GM23338 (cell line): ENCODE measurements at regions not wholly inside any gene's neighbourhood (a gene's known extent, or its start where the extent isn't known, plus 50 kb on each side); places are given as distances from the start of the nearest gene placed in this dataset.

Experiments
- ATAC-seq: fragments of 200-7000 bp; cut with Tn5 transposase; 3 replicates; pipeline ENCODE4 v1.9.1; 2020
- DNase-seq: peaks from one replicate; pipeline ENCODE4 v3.0.0-alpha.2; 2015; ENCODE audit warnings: low spot score
- H2AFZ ChIP-seq: fragments of 200-600 bp; sonication (generic); 2 replicates; pipeline ENCODE4 v1.8.0; 2016; ENCODE audit warnings: antibody characterized with exemption, mild to moderate bottlenecking, moderate library complexity
- H3F3A ChIP-seq: fragments of 200-600 bp; sonication (generic); replicated peaks from 2 replicates; pipeline ENCODE4 v1.8.0; 2017; ENCODE audit warnings: antibody characterized with exemption, mixed run types, low read depth
- H3K27ac ChIP-seq: fragments of 200-600 bp; sonication (generic); 2 replicates; pipeline ENCODE4 v1.6.1; 2016; ENCODE audit warnings: low read depth
- H3K27me3 ChIP-seq: fragments of 200-600 bp; sonication (generic); 2 replicates; pipeline ENCODE4 v1.8.0; 2016; ENCODE audit warnings: mild to moderate bottlenecking, mixed run types, moderate library complexity; ENCODE audit not compliant: insufficient read depth
- H3K36me3 ChIP-seq: fragments of 200-600 bp; sonication (generic); 2 replicates; pipeline ENCODE4 v1.8.0; 2016; ENCODE audit warnings: mild to moderate bottlenecking; ENCODE audit not compliant: insufficient read depth
- H3K4me1 ChIP-seq: fragments of 200-600 bp; sonication (generic); 2 replicates; pipeline ENCODE4 v1.8.0; 2016; ENCODE audit warnings: mild to moderate bottlenecking, moderate library complexity; ENCODE audit not compliant: insufficient read depth
- H3K4me2 ChIP-seq: fragments of 200-600 bp; sonication (generic); 2 replicates; pipeline ENCODE4 v1.7.1; 2017; ENCODE audit warnings: mixed run types
- H3K4me3 ChIP-seq: fragments of 200-600 bp; sonication (generic); 2 replicates; pipeline ENCODE4 v1.6.1; 2016; ENCODE audit warnings: mixed run types
- H3K79me2 ChIP-seq: fragments of 200-600 bp; sonication (generic); replicated peaks from 2 replicates; pipeline ENCODE4 v1.8.0; 2017; ENCODE audit warnings: mild to moderate bottlenecking; ENCODE audit not compliant: insufficient read depth
- H3K9me2 ChIP-seq: fragments of 200-600 bp; sonication (generic); 2 replicates; pipeline ENCODE4 v1.8.0; 2017; ENCODE audit not compliant: insufficient read depth
- H4K20me1 ChIP-seq: fragments of 200-600 bp; sonication (generic); replicated peaks from 2 replicates; pipeline ENCODE4 v1.8.0; 2017; ENCODE audit warnings: mild to moderate bottlenecking; ENCODE audit not compliant: insufficient read depth
- H3K27ac Mint-ChIP-seq: 2 replicates; pipeline ENCODE4 v1.8.0; 2020; ENCODE audit warnings: inconsistent platforms, mild to moderate bottlenecking, moderate library complexity, mixed read lengths
- H3K27me3 Mint-ChIP-seq: 3 replicates; pipeline ENCODE4 v1.8.0; 2022; ENCODE audit warnings: low read depth, mild to moderate bottlenecking, moderate library complexity, mixed read lengths, inconsistent platforms; ENCODE audit not compliant: insufficient read depth, poor library complexity
- H3K36me3 Mint-ChIP-seq: 3 replicates; pipeline ENCODE4 v1.8.0; 2021; ENCODE audit warnings: low read depth, mild to moderate bottlenecking, inconsistent platforms, moderate library complexity, mixed read lengths
- H3K4me1 Mint-ChIP-seq: 3 replicates; pipeline ENCODE4 v1.8.0; 2020; ENCODE audit warnings: mild to moderate bottlenecking, inconsistent platforms, mixed read lengths
- H3K4me3 Mint-ChIP-seq: 3 replicates; pipeline ENCODE4 v1.8.0; 2021; ENCODE audit warnings: moderate library complexity, mild to moderate bottlenecking, inconsistent platforms, mixed read lengths
- H3K9me3 Mint-ChIP-seq: 3 replicates; pipeline ENCODE4 v1.8.0; 2020; ENCODE audit warnings: moderate library complexity, mild to moderate bottlenecking, inconsistent platforms, mixed read lengths
- CREB1 ChIP-seq: fragments of 250-450 bp; sonication (Bioruptor Pico); IDR thresholded peaks from 2 replicates; pipeline ENCODE4 v1.5.0; 2020; ENCODE audit warnings: low read depth, mild to moderate bottlenecking, moderate library complexity
- ETS1 ChIP-seq: IDR thresholded peaks from 2 replicates; pipeline ENCODE4 v1.6.1; 2016; ENCODE audit warnings: antibody characterized with exemption
- EZH2 ChIP-seq: fragments of 200-600 bp; sonication (generic); IDR thresholded peaks from one replicate; pipeline ENCODE4 v1.8.0; 2017; ENCODE audit warnings: antibody characterized with exemption, mild to moderate bottlenecking, low read depth; ENCODE audit not compliant: unreplicated experiment
- EZH2phosphoT487 ChIP-seq: fragments of 200-600 bp; sonication (generic); IDR thresholded peaks from one replicate; pipeline ENCODE4 v1.8.1; 2018; ENCODE audit warnings: antibody characterized with exemption; ENCODE audit not compliant: unreplicated experiment
- NANOG ChIP-seq: IDR thresholded peaks from 2 replicates; pipeline ENCODE4 v1.6.1; 2016; ENCODE audit warnings: antibody characterized with exemption, borderline replicate concordance
- POLR2AphosphoS5 ChIP-seq: IDR thresholded peaks from 2 replicates; pipeline ENCODE4 v1.6.1; 2016; ENCODE audit warnings: antibody characterized with exemption, low read depth
- REST ChIP-seq: IDR thresholded peaks from one replicate; pipeline ENCODE4 v1.6.1; 2018; ENCODE audit warnings: antibody characterized with exemption; ENCODE audit not compliant: unreplicated experiment
- STAT1 ChIP-seq: IDR thresholded peaks from one replicate; pipeline ENCODE4 v1.6.1; 2016; ENCODE audit warnings: antibody characterized with exemption; ENCODE audit not compliant: unreplicated experiment
- ZNF114 ChIP-seq: fragments of 250-450 bp; sonication (Bioruptor Pico); IDR thresholded peaks from 2 replicates; pipeline ENCODE4 v1.5.0; 2020; ENCODE audit warnings: mild to moderate bottlenecking, moderate library complexity
- ZNF331 ChIP-seq: fragments of 250-450 bp; sonication (Bioruptor Pico); IDR thresholded peaks from 2 replicates; pipeline ENCODE4 v1.5.0; 2020; ENCODE audit warnings: low read depth, mild to moderate bottlenecking, moderate library complexity
- ZNF462 ChIP-seq: fragments of 250-450 bp; sonication (Bioruptor Pico); IDR thresholded peaks from 2 replicates; pipeline ENCODE4 v1.5.0; 2020; ENCODE audit warnings: mild to moderate bottlenecking, moderate library complexity

GRCh38 chr20:56698749-56699148 is 69.6 kb downstream of the TFAP2C start (continued):
- no peak for TF ChIP-seq ZNF462 (CRISPR knock-in tag)
- TF ChIP-seq EZH2phosphoT487 = no peak
- no peak for TF ChIP-seq ZNF331 (CRISPR knock-in tag)
- no peak for TF ChIP-seq POLR2AphosphoS5
- TF ChIP-seq ETS1 = no peak

GRCh38 chr20:56702931-56703840 is 74.1 kb downstream of the TFAP2C start:
- no peaks in the 10 kb centered on the region for H3K27me3 ChIP-seq
- Mint-ChIP-seq H3K9me3 (peaks cover 3% of the 10 kb centered on the region; the same call in 1 of the 3 replicates), H3K27ac (no peak overlapping the region), H3K36me3 (peaks cover 3% of the 10 kb centered on the region; the same call in 1 of the 3 replicates), H3K4me1 (peaks cover 11% of the 10 kb centered on the region), H3K4me3 (no peak overlapping the region), H3K27me3 (peaks cover 11% of the 10 kb centered on the region)
- H2AFZ ChIP-seq = no peak overlapping the region
- no peak overlapping the region for H3K4me3 ChIP-seq
- no peaks in the 10 kb centered on the region for H3K79me2 ChIP-seq
- H3F3A ChIP-seq = no peaks in the 10 kb centered on the region
- no peak overlapping the region for H3K4me2 ChIP-seq
- no peak overlapping the region for H3K27ac ChIP-seq
- no peaks in the 10 kb centered on the region for H4K20me1 ChIP-seq
- H3K4me1 ChIP-seq = no peaks in the 10 kb centered on the region
- H3K9me2 ChIP-seq = peaks cover 12% of the 10 kb centered on the region; the same call in 1 of the 2 replicates
- H3K36me3 ChIP-seq = no peaks in the 10 kb centered on the region
- ATAC-seq = no peak
- DNase-seq = no peak
- TF ChIP-seq REST = no peak
- no peak for TF ChIP-seq NANOG
- TF ChIP-seq ZNF331 (CRISPR knock-in tag) = no peak
- TF ChIP-seq CREB1 (CRISPR knock-in tag) = no peak
- TF ChIP-seq ZNF114 = no peak
- no peak for TF ChIP-seq EZH2
- no peak for TF ChIP-seq POLR2AphosphoS5
- no peak for TF ChIP-seq STAT1
